ENCODE measurements at regions not wholly inside any gene's neighbourhood (a gene's known extent, or its start where the extent isn't known, plus 50 kb on each side); places are given as distances from the start of the nearest gene placed in this dataset.
"Not testable (repeated sequence)": the region's sequence is repeated elsewhere in the genome, so short reads cannot be mapped to it uniquely, and the experiment has no call there.

DNA sequence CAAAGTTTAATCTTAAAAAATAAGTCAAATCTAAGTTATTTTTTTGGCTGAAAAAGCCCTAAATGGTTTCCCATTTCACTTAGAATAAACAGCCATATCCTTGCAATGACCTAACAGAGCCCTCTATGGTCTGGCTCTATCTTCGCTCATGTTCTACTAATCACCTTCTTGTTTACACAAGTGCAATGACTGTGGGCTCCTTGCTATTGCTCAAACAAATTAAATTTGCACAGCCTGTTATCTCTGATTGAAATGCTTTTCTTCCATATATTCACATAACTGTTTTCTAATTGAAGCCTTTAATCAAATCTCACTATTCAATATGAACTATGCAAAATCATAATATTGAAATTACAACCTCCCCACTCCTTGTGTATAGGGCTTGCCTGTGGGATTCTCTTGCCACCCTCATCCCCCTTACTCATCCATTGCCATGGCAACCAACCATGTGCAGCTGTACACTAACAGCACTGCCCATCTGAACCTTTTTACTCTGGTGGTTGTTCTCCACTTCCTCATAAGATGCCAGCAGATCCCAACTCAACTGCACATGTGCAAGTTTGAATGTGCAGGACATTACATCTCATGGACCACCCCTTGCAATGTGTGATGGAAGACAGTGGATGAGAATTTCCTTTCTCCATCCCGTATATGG lies 1083.2 kb downstream of the SOCS6 start:
- DNase-seq (ENCODE audit: low spot score), result no peak

DNA sequence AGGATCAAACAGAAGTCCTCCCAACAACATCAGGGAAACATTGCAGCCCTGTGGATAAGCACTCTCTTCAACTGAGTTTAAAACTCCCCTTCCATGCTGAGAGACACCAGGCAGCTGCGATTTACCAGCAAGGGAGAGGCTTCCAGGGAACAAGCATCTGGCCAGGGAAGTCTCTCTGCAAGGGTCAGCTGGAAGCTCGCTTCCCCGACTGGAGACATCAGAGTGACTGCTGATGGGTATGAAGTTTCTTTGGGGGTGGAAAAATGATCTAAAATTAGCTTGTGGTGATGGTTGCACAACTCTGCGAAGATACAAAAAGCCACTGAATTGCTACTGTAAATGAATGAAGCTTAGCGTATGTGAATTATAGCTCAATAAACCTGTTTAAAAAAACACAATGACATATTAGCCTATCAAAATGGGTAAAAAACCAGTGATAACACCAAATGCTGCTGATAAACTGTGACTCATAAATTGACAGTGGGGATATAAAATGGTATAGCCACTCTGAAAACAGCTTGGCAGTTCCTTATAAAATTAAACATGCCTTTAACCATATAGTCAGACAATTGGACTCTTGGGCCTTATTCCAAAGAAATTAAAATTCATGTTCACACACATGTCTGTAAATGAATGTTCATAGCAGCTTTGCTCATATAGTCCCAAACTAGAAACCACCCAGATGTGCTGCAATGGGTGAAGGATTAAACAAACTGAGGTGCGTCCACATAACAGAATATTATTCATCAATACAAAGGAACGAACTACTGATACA lies 1082.0 kb downstream of the SOCS6 start:
- DNase-seq (ENCODE audit: low spot score), result no peak

DNA sequence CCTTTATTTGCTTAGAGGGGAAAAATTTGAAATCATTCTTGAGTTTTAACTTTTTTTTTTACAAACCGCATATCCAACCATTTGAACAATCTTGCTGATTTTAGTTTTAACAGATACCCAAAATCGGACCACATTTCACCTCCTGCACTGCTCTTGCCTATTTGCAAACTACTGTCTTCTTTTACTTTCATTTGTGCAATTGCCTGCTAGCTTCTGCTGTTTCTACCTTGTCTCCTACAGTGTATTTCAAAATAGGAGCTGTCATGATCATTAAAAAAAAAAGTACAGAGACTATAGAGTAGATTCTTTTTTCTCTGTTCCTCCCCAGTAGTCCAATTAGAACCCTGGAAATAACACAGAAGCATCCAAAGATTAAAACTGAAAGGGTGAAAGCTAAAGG lies 1081.2 kb downstream of the SOCS6 start:
- no peak for DNase-seq (ENCODE audit: low spot score)

DNA sequence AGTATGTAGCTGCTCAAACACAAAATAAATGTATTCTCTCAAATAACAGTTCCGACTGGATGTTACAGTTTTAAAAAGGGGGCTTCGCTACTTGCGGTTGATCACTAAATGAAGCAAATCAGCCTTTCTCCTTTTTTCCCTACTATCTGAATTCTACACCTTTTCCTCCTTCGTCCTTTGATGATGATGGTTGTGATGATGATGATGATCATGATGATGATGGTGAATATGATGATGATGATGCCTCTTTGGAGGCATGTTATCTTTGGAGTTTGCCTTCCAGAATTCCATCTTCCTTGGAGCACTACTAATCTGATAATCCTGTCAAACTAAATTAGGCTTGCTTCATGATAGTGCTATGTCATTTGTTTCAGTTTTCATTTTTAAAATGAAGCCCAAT lies 1073.3 kb downstream of the SOCS6 start:
- no peak for DNase-seq (ENCODE audit: low spot score)

DNA sequence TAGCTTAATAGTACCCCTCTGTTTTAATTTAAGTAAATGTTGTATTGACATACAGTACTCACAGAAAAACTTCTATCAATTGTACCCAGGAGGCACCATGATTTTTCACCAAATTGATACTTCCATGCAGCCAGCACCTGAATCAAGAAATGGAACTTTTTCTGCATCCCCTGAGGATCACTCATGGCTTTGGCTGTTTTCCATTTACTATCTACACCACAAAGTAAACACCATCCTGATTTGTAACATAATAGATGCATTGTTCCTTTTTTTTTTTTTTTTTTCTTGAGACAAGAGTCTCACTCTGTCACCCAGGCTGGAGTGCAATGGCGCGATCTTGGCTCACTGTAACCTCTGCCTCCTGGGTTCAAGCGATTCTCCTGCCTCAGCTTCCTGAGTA lies 1066.8 kb downstream of the SOCS6 start:
- not testable (repeated sequence) for DNase-seq (ENCODE audit: low spot score)

DNA sequence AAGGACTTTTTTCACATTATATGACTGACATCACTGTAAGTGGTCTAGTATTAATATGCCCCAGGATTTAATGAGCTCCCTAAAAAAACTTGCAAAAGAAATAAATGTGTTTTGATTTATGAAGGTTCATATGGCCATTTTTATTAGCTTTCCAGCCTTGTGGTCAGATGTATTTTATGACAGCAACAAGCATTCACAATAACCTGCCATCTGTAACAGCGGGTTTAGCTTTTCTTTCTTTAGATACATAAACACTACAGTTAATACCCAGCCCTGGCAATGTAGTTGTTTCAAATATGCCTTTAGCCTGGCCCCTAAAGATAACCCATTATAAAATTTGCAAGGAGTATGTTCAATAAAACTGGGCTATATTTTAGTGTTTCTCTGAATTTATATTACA lies 1063.8 kb downstream of the SOCS6 start:
- DNase-seq (ENCODE audit: low spot score), result no peak

DNA sequence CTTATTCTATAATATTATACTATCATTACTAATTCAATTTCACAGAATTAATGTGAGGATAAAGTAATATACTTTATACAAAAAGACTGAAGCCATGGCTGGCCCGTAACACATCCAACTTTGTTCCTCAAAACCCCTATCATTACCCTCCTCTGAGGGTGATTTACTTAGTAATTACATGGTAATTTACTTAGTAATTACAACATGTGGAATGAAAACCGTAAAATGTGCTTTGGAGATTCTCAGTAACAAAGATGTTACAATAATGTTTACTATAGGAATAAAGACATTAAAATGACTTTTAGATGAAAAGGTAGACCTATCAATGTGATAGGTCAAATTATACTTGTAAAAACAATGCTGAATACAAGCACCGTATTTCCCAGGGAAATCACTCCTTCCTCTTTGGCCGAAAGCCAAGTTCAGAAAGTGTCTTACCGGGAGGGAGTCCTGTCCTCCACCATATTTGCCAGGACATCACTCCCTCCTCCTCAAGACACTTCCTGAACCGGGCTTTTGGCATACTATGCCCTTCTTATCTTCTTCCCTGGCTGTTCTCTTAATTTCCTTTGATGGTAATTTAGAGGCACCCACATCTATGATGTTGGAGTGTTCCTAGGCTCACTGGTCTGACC lies 1047.8 kb downstream of the SOCS6 start:
- no peak for DNase-seq (ENCODE audit: low spot score)

DNA sequence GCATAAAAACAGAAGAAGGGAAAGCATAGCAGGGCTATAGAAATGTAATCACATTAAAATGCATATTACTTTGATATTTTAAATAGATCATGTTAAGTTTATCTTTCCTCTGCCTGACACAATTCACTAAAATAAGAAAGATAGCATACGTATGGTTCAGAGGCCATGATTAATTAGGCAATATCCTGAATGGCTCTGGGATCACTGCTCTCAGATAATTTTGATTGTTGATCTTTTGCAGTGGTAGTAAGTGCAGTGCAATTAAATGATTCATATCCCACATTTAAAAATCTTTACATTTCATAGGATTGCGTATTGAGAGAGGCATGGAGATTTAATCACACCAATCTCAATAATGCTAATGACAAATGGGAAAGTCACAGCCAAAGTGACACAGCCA lies 1040.7 kb downstream of the SOCS6 start:
- DNase-seq (ENCODE audit: low spot score), result no peak

DNA sequence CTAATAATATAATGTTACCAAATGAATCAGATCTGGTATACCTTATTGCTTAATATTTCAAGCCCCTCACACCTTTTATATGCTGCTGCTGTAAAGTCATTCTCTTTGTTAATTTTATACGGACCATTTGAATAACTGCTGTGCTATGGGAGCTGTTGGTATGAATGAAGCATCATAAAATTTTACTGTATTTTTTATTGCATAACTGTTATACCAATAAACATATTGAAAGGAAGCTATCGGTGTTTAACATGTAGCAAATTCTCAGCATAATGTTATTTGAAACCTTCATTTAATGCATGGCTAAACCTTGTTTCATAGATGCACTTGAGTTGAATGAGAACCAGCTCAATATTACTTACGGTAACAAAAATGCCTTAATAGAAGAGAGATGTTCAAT lies 1040.3 kb downstream of the SOCS6 start:
- no peak for DNase-seq (ENCODE audit: low spot score)

DNA sequence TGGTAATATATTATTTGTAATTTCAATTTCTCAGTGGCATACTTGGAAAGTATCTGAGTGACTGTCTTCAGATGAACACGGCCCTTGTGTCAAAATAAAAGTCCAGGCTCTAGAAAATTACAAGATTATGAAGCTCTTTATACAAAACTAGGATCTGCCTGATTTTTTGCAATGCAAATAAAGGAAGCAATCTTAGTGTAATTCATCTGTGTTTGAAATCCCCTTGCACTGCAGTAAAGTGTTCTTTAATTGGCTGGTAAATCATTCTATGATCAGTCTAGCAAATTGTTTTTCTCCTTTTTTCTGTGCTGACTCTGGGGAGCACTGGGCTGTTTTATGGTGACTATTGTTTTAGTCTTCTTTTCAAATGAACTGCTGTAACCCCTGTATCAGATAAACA lies 1039.0 kb downstream of the SOCS6 start:
- no peak for DNase-seq (ENCODE audit: low spot score)

DNA sequence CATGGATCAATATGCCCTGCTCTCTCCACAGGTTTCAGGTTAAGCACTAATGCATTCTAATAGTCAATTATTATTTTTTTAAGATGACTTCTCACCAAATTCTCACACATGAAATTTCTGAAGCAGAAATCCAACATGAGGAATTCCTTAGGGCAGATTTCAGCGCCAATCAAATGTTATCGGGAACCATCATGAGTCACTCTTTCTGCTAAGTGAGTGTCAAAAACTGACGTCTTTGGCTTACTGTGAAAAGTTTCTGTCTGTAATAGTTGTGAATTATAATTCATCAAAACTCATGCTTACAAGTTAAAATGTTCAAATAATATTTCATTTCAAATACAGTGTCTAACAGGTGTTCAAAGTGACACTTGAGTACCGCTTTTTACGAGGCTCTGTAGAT lies 1038.6 kb downstream of the SOCS6 start:
- DNase-seq (ENCODE audit: low spot score), result no peak

DNA sequence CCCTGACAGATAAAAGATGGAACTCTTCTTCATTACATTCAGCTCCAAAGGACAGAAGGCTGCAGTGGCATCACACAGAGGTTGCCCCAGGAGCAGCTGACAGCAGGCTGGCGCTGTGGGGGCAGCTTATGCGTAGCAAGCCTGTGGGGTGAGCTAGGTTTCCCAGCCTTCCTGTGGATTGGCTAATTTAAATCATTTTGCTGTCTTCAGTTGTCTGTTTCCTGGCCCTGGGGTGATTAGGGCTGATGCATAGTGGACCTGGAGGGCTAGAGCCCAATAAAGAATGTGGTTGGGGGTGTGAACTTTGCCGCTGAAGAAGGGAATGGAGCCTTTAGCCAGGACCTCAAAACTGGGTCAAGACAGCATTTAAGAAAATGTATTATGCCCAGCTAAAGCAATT lies 1038.0 kb downstream of the SOCS6 start:
- DNase-seq (ENCODE audit: low spot score), result no peak

DNA sequence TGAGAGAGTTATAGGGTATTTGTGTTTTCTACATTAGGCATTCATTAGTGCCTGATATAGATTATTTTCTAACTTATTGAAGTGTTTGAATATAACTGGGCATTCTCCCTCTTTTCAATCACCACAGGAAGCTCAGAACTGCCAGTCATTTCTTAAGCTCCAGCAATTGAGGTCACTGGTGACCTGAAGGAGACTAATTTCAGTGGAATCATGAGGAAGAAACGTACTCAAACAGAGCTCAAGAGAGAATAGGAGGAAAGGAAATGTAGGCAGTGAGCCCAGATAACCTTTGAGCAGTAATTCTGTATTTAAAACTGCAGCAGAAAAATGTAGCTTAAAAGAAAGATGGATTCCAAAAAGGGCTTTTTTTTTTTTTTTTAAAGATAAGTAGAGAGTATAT lies 1035.5 kb downstream of the SOCS6 start:
- no peak for DNase-seq (ENCODE audit: low spot score)

DNA sequence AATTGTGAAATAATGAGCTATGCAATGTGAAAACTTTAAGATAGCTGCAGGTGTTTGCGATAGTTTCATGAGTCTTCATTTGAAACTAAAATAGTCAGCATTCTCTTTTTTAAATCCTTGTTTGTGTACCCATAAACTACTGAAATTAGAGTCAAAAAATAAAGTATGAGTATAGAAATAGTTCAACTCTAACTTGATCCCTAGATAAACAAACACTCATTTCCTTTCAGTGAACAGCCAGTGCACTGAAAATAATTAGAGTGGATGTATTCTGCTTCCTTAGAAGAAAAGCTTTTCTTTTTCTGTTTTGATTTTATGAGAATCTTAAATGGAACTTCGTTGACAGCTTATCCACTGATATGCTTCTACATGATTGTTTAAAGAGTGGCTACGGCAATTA lies 1033.4 kb downstream of the SOCS6 start:
- DNase-seq (ENCODE audit: low spot score), result no peak

DNA sequence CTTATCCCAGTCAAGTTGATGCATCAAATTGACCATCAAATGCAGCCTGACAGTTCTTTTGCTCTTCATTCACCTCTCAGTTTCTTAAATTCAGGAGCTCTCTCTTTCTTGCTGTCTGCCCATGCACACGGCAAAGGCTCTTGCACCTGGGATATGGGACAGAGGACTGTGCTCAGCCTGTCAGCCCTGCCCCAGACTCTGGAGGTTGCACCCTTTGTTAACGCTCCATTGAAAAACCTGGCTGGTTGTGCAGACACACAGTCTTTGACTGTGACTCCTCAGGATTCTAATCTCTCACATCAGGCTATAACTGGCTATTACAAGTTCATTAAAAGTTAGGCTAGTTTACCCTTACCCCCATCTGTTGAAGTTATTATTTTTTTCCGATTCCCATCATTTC lies 1032.5 kb downstream of the SOCS6 start:
- no peak for DNase-seq (ENCODE audit: low spot score)

DNA sequence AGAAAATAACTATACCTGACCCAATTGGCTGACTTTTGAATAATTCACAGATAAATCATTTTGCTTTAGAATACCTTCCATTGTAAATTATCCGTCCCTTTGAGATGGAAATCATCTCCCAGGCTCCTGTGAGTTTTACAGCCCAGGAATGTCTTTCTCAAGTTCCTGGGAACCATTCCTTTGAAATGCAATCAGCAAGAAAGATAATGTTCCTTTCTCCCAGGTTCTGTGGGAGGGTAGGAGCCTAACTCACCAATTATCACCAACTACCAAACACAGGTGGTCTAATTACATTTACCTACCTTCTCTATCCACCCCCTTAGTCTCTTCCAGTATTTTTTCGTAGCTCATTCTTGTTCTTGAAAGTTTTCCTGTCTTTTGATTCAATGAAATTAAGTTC lies 1016.0 kb downstream of the SOCS6 start:
- DNase-seq (ENCODE audit: low spot score), result no peak

DNA sequence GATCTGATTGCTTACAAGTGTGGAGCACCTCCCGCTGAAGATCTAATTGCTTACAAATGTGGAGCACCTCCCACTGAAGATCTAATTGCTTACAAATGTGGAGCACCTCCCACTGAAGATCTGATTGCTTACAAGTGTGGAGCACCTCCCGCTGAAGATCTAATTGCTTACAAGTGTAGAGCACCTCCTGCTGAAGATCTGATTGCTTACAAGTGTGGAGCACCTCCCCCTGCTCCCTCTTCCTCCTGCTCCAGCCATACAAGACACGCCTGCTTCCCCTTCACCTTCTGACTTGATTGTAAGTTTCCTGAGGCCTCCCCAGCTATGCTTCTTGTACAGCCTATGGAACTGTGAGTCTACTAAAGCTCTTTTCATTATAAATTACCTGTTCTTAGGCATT lies 1014.9 kb downstream of the SOCS6 start:
- DNase-seq (ENCODE audit: low spot score), result not testable (repeated sequence)

DNA sequence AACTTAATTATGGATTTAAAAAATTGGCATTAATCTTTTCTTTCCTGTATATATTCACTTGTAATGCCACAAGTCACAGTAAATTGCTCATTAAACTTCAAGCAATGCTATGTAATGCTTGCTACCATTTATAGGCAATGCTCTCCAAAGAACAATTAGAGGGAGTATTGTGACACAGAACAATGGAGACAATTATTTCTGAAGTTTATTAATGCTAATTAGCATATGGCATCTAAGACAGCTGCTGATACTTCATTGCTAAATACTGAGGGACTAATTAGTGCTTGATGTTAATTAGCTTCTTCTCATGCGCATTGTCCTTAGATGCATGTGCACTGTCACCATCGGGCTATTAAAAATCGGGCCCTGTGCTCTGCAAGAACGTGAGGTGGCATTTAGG lies 1012.8 kb downstream of the SOCS6 start:
- no peak for DNase-seq (ENCODE audit: low spot score)

DNA sequence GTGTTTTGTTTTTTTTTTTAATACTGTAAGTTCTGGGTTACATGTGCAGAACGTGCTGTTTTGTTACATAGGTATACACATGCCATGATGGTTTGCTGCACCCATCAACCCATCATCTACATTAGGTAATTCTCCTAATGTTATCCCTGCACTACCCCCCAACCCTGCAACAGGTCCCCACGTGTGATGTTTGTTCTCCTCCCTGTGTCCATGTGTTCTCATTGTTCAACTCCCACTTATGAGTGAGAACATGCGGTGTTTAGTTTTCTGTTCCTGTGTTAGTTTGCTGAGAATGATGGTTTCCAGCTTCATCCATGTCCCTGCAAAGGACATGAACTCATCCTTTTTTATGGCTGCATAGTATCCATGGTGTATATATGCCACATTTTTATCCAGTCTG lies 1005.4 kb downstream of the SOCS6 start:
- DNase-seq (ENCODE audit: low spot score), result not testable (repeated sequence)

DNA sequence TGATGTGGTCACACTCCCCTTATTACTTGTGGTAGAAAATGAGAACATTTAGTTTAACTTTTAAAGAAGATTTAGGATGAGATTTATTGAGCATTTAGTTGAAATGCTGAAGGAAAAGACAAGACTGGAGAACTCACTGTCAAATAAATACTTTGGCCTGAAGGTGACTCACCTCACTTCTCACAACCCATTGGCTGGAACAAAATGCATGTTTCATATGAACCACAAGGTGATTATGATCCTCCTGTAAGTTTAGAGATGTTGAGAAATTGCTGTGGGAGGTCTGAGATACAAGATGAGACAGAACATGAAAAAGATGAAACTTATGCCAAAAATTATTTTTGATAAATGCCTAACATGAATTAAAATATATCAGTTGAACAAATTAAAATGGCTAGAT lies 1004.5 kb downstream of the SOCS6 start:
- no peak for DNase-seq (ENCODE audit: low spot score)

DNA sequence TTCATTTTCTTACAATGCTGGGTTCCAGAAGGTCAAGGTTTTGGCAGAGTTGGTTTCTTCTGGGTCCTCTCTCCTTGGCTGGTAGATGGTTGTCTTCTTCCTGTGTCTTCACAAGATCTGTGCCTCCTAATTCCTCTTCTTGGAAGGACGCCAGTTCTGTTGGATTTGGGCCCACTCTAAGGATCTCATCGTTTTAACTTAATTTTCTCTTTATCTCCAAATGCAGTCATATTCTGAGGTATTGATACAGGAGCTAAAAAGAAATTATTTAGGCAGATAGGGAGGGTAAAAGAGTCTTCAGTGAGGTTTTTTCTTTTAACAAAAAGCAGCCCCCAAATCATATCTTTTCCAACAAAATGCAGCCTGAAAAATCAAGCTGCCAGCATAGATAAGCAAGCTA lies 998.4 kb downstream of the SOCS6 start:
- no peak for DNase-seq (ENCODE audit: low spot score)

DNA sequence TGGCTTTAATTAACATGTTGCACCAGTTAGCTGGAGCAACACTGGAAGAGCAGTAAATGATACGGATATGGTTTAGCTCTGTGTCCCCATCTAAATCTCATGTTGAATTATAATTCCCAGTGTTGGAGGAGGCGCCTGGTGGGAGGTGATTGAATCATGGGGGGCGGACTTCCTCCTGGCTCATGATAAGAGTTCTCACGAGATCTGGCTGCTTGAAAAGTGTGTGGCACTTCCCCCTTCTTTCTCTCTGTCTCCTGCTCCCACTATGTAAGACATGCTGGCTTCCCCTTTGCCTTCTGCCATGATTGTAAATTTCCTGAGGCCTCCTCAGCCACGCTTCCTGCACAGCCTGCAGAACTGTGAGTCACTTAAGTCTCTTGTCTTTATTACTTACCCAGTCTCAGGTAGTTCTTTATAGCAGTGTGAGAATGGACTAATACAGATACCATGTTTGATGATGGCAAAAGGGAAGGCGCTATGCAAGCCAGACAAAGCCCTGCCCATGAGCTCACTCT lies 963.6 kb downstream of the SOCS6 start:
- no peak for DNase-seq (ENCODE audit: low spot score)

DNA sequence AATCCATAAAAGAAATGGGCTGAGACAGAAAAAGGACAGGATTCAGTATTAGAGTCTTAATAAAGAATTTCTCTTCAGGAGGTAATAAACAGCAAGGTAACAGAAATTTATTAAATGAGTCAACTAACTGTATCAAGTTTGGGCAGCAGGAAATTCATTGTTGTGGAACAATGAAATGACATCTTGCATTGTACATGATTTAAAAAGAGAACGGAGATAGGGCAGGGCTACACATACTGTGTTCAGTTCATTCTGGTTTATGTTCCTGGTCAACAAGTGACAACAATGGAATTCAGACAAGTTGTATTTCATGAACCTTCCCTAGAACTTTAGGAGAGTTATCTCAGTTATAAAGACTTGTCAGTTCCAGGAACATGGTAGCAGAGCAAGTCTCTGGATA lies 961.3 kb downstream of the SOCS6 start:
- DNase-seq (ENCODE audit: low spot score), result no peak
